ENCODE measurements at regions not wholly inside any gene's neighbourhood (a gene's known extent, or its start where the extent isn't known, plus 50 kb on each side); places are given as distances from the start of the nearest gene placed in this dataset.
"Not testable (repeated sequence)": the region's sequence is repeated elsewhere in the genome, so short reads cannot be mapped to it uniquely, and the experiment has no call there.

- H3K9ac ChIP-seq (ENCODE audit: low read length) = no peak overlapping the region
- no peaks in the 10 kb centered on the region for H3K79me2 ChIP-seq (ENCODE audit: low read length)
- no peaks in the 10 kb centered on the region for H4K20me1 ChIP-seq (ENCODE audit: insufficient read depth, low read depth, low read length)
- H3K4me1 ChIP-seq (ENCODE audit: low read length) = no peaks in the 10 kb centered on the region
- no peak overlapping the region for H2AFZ ChIP-seq (ENCODE audit: low read length)
- no peaks in the 10 kb centered on the region for H3K9me2 ChIP-seq (replicated peaks; ENCODE audit: insufficient read depth, low read length)
- no peaks in the 10 kb centered on the region for H3K9me3 ChIP-seq (ENCODE audit: low read length)
- H3K27ac ChIP-seq (ENCODE audit: low read length) = no peak overlapping the region
- H3K27me3 ChIP-seq (ENCODE audit: low read length) = no peaks in the 10 kb centered on the region
- DNase-seq = no peak
- H3K36me3 ChIP-seq (ENCODE audit: insufficient read depth, low read length) = no peaks in the 10 kb centered on the region
- H3K4me2 ChIP-seq (ENCODE audit: low read depth, low read length, poor library complexity, severe bottlenecking) = no peak overlapping the region
- no peak overlapping the region for H3K4me3 ChIP-seq (ENCODE audit: low read length)
These were observed 59.4 kb downstream of the EBLN1 start for GRCh38 chr10:22158426-22158825.

GRCh38 chr10:22156750-22157149 is 61.1 kb downstream of the EBLN1 start:
- Histone ChIP-seq H2AFZ (ENCODE audit: low read length) (no peak overlapping the region), H3K9me2 (replicated peaks; ENCODE audit: insufficient read depth, low read length) (no peaks in the 10 kb centered on the region)

GRCh38 chr10:22152403-22152802 is 65.4 kb downstream of the EBLN1 start:
- no peak for DNase-seq
- Histone ChIP-seq H2AFZ (ENCODE audit: low read length) (no peak overlapping the region), H3K9ac (ENCODE audit: low read length) (no peak overlapping the region), H3K36me3 (ENCODE audit: insufficient read depth, low read length) (no peaks in the 10 kb centered on the region), H3K9me2 (replicated peaks; ENCODE audit: insufficient read depth, low read length) (no peaks in the 10 kb centered on the region), H3K27me3 (ENCODE audit: low read length) (no peaks in the 10 kb centered on the region), H3K4me1 (ENCODE audit: low read length) (no peaks in the 10 kb centered on the region), H3K4me2 (ENCODE audit: low read depth, low read length, poor library complexity, severe bottlenecking) (no peak overlapping the region), H4K20me1 (ENCODE audit: insufficient read depth, low read depth, low read length) (no peaks in the 10 kb centered on the region), H3K79me2 (ENCODE audit: low read length) (no peaks in the 10 kb centered on the region), H3K9me3 (ENCODE audit: low read length) (no peaks in the 10 kb centered on the region), H3K27ac (ENCODE audit: low read length) (no peak overlapping the region), H3K4me3 (ENCODE audit: low read length) (no peak overlapping the region)

More at GRCh38 chr10:22156750-22157149, 61.1 kb downstream of the EBLN1 start:
- Histone ChIP-seq H3K27ac (ENCODE audit: low read length) (no peak overlapping the region), H3K36me3 (ENCODE audit: insufficient read depth, low read length) (no peaks in the 10 kb centered on the region), H4K20me1 (ENCODE audit: insufficient read depth, low read depth, low read length) (no peaks in the 10 kb centered on the region), H3K9me3 (ENCODE audit: low read length) (no peaks in the 10 kb centered on the region), H3K4me3 (ENCODE audit: low read length) (no peak overlapping the region), H3K4me2 (ENCODE audit: low read depth, low read length, poor library complexity, severe bottlenecking) (no peak overlapping the region), H3K27me3 (ENCODE audit: low read length) (no peaks in the 10 kb centered on the region), H3K9ac (ENCODE audit: low read length) (no peak overlapping the region), H3K4me1 (ENCODE audit: low read length) (no peaks in the 10 kb centered on the region), H3K79me2 (ENCODE audit: low read length) (no peaks in the 10 kb centered on the region)
- no peak for DNase-seq

GRCh38 chr10:22150842-22151241 is 67.0 kb downstream of the EBLN1 start:
- H3K4me2 ChIP-seq (ENCODE audit: low read depth, low read length, poor library complexity, severe bottlenecking) = no peak overlapping the region
- H3K4me1 ChIP-seq (ENCODE audit: low read length) = no peaks in the 10 kb centered on the region
- H3K9me2 ChIP-seq (replicated peaks; ENCODE audit: insufficient read depth, low read length) = 0 out of 2 replicates have a peak, but pooled peaks cover 4% of the 10 kb centered on the region
- 0 out of 2 replicates have a peak, but pooled peaks cover 3% of the 10 kb centered on the region for H3K9me3 ChIP-seq (ENCODE audit: low read length)
- H3K27me3 ChIP-seq (ENCODE audit: low read length) = no peaks in the 10 kb centered on the region
- no peak overlapping the region for H3K4me3 ChIP-seq (ENCODE audit: low read length)
- no peak overlapping the region for H2AFZ ChIP-seq (ENCODE audit: low read length)
- H3K9ac ChIP-seq (ENCODE audit: low read length) = no peak overlapping the region
- DNase-seq = no peak
- H4K20me1 ChIP-seq (ENCODE audit: insufficient read depth, low read depth, low read length) = no peaks in the 10 kb centered on the region
- H3K36me3 ChIP-seq (ENCODE audit: insufficient read depth, low read length) = no peaks in the 10 kb centered on the region
- no peak overlapping the region for H3K27ac ChIP-seq (ENCODE audit: low read length)
- H3K79me2 ChIP-seq (ENCODE audit: low read length) = no peaks in the 10 kb centered on the region

DNA sequence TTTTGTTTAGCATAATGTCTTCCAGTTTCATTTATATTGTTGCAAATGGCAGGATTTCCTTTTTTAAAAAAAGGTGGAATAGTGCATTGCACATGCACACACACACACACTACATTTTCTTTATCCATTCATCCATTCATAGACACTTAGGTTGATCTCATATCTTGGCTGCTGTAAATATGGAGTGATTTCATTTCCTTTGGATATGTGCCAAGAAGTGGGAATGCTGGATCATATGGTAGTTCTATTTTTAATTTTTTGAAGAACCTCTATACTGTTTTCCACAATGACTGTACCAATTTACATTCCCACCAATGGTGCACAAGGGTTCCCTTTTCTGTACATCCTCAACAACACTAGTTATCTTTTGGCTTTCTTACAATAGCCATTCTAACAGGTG is 68.9 kb downstream of the EBLN1 start:
- no peaks in the 10 kb centered on the region for H3K4me1 ChIP-seq (ENCODE audit: low read length)
- H3K4me3 ChIP-seq (ENCODE audit: low read length) = no peak overlapping the region
- no peaks in the 10 kb centered on the region for H3K79me2 ChIP-seq (ENCODE audit: low read length)
- no peaks in the 10 kb centered on the region for H3K36me3 ChIP-seq (ENCODE audit: insufficient read depth, low read length)
- H3K27me3 ChIP-seq (ENCODE audit: low read length) = no peaks in the 10 kb centered on the region
- no peak overlapping the region for H3K9ac ChIP-seq (ENCODE audit: low read length)
- no peak overlapping the region for H2AFZ ChIP-seq (ENCODE audit: low read length)
- H3K9me2 ChIP-seq (replicated peaks; ENCODE audit: insufficient read depth, low read length) = 0 out of 2 replicates have a peak, but pooled peaks cover 4% of the 10 kb centered on the region
- H3K27ac ChIP-seq (ENCODE audit: low read length) = no peak overlapping the region
- no peaks in the 10 kb centered on the region for H4K20me1 ChIP-seq (ENCODE audit: insufficient read depth, low read depth, low read length)
- 0 out of 2 replicates have a peak, but pooled peaks cover 3% of the 10 kb centered on the region for H3K9me3 ChIP-seq (ENCODE audit: low read length)
- no peak for DNase-seq
- no peak overlapping the region for H3K4me2 ChIP-seq (ENCODE audit: low read depth, low read length, poor library complexity, severe bottlenecking)

DNA sequence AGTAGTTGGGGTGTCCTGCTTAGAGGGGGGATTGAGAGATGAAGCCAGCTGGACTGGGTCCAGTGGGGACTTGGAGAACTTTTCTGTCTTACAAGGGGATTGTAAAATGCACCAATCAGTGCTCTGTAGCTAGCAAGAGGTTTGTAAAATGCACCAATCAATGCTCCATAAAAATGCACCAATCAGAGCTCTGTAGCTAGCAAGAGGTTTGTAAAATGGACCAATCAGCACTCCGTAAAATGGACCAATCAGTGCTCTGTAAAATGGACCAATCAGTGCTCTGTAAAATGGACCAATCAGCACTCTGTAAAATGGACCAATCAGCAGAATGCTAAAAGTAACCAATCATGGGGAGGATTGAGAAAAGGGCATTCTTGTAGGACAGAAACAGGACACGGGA is 71.9 kb downstream of the EBLN1 start:
- H3K9me3 ChIP-seq (ENCODE audit: low read length); H3K27me3 ChIP-seq (ENCODE audit: low read length); H2AFZ ChIP-seq (ENCODE audit: low read length); H3K36me3 ChIP-seq (ENCODE audit: insufficient read depth, low read length); H4K20me1 ChIP-seq (ENCODE audit: insufficient read depth, low read depth, low read length); H3K9ac ChIP-seq (ENCODE audit: low read length); H3K79me2 ChIP-seq (ENCODE audit: low read length); H3K4me1 ChIP-seq (ENCODE audit: low read length); H3K4me2 ChIP-seq (ENCODE audit: low read depth, low read length, poor library complexity, severe bottlenecking); H3K27ac ChIP-seq (ENCODE audit: low read length); H3K4me3 ChIP-seq (ENCODE audit: low read length); H3K9me2 ChIP-seq (replicated peaks; ENCODE audit: insufficient read depth, low read length); DNase-seq: not testable (repeated sequence)

DNA sequence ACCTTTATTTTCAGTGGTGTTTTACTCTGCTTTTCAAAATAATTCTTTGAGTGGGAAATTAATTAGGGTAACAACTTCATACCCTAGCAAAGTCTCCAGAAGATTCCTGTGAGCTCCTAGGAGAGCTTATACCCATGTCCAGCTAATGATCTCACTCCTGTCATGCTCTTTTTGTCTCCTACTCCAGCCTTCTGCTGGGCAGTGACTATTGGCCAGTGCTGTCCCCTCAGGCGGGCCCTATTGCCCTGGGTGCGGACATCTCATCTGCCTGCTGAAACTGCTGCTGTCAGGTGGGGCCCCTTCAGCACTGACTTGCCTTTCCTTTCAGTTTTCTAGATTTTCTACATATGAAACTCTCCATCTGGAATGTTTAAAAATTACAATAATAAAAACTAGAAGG is 80.3 kb downstream of the EBLN1 start:
- Histone ChIP-seq H3K4me1 (ENCODE audit: low read length) (no peaks in the 10 kb centered on the region), H2AFZ (ENCODE audit: low read length) (no peak overlapping the region), H3K27ac (ENCODE audit: low read length) (no peak overlapping the region), H3K9ac (ENCODE audit: low read length) (no peak overlapping the region), H3K4me2 (ENCODE audit: low read depth, low read length, poor library complexity, severe bottlenecking) (no peak overlapping the region), H3K27me3 (ENCODE audit: low read length) (no peaks in the 10 kb centered on the region), H3K9me3 (ENCODE audit: low read length) (no peaks in the 10 kb centered on the region), H3K4me3 (ENCODE audit: low read length) (no peak overlapping the region), H4K20me1 (ENCODE audit: insufficient read depth, low read depth, low read length) (no peaks in the 10 kb centered on the region), H3K79me2 (ENCODE audit: low read length) (no peaks in the 10 kb centered on the region), H3K9me2 (replicated peaks; ENCODE audit: insufficient read depth, low read length) (no peaks in the 10 kb centered on the region), H3K36me3 (ENCODE audit: insufficient read depth, low read length) (no peaks in the 10 kb centered on the region)
- no peak for DNase-seq

- Histone ChIP-seq H3K9me2 (replicated peaks; ENCODE audit: insufficient read depth, low read length) (no peaks in the 10 kb centered on the region), H3K9me3 (ENCODE audit: low read length) (no peaks in the 10 kb centered on the region)
These were observed 82.2 kb downstream of the EBLN1 start for GRCh38 chr10:22135591-22135990.

More at GRCh38 chr10:22135591-22135990, 82.2 kb downstream of the EBLN1 start:
- Histone ChIP-seq H3K9ac (ENCODE audit: low read length) (no peak overlapping the region), H3K27me3 (ENCODE audit: low read length) (no peaks in the 10 kb centered on the region), H3K36me3 (ENCODE audit: insufficient read depth, low read length) (no peaks in the 10 kb centered on the region), H3K27ac (ENCODE audit: low read length) (no peak overlapping the region), H4K20me1 (ENCODE audit: insufficient read depth, low read depth, low read length) (no peaks in the 10 kb centered on the region), H3K4me3 (ENCODE audit: low read length) (no peak overlapping the region), H2AFZ (ENCODE audit: low read length) (no peak overlapping the region), H3K4me1 (ENCODE audit: low read length) (no peaks in the 10 kb centered on the region), H3K79me2 (ENCODE audit: low read length) (no peaks in the 10 kb centered on the region), H3K4me2 (ENCODE audit: low read depth, low read length, poor library complexity, severe bottlenecking) (no peak overlapping the region)
- DNase-seq = no peak
